Karpas-422 (cell line): ENCODE measurements at regions not wholly inside any gene's neighbourhood (a gene's known extent, or its start where the extent isn't known, plus 50 kb on each side); places are given as distances from the start of the nearest gene placed in this dataset.
A peak's percentile ranks its signal among the peaks of the same experiment; 100 is the strongest.
"Not testable (repeated sequence)": the region's sequence is repeated elsewhere in the genome, so short reads cannot be mapped to it uniquely, and the experiment has no call there.

Experiments
- DNase-seq: peaks from one replicate; pipeline ENCODE4 v3.0.0-alpha.2; 2015
- H2AFZ ChIP-seq: fragments of 200-600 bp; sonication (generic); 2 replicates; pipeline ENCODE4 v1.6.1; 2014; ENCODE audit warnings: antibody characterized with exemption, low read length, mixed read lengths
- H3K27ac ChIP-seq: fragments of 200-600 bp; sonication (generic); 2 replicates; pipeline ENCODE4 v1.5.1; 2014; ENCODE audit warnings: mild to moderate bottlenecking, low read length, moderate library complexity
- H3K27me3 ChIP-seq: fragments of 200-600 bp; sonication (generic); 2 replicates; pipeline ENCODE4 v1.6.1; 2014; ENCODE audit warnings: low read length, mixed read lengths
- H3K36me3 ChIP-seq: fragments of 200-600 bp; sonication (generic); 2 replicates; pipeline ENCODE4 v1.6.1; 2014; ENCODE audit warnings: low read length, mixed read lengths; ENCODE audit not compliant: insufficient read depth
- H3K4me1 ChIP-seq: fragments of 200-600 bp; sonication (generic); 2 replicates; pipeline ENCODE4 v1.6.1; 2014; ENCODE audit warnings: mild to moderate bottlenecking, low read length, mixed read lengths
- H3K4me2 ChIP-seq: fragments of 200-600 bp; sonication (generic); 2 replicates; pipeline ENCODE4 v1.6.1; 2014; ENCODE audit warnings: low read length, low read depth, mild to moderate bottlenecking; ENCODE audit not compliant: poor library complexity, severe bottlenecking
- H3K4me3 ChIP-seq: fragments of 200-600 bp; sonication (generic); 2 replicates; pipeline ENCODE4 v1.5.1; 2014; ENCODE audit warnings: mild to moderate bottlenecking, antibody characterized with exemption, low read length, mixed read lengths
- H3K79me2 ChIP-seq: fragments of 200-600 bp; sonication (generic); 2 replicates; pipeline ENCODE4 v1.6.1; 2014; ENCODE audit warnings: mild to moderate bottlenecking, low read length, mixed read lengths
- H3K9ac ChIP-seq: fragments of 200-600 bp; sonication (generic); 2 replicates; pipeline ENCODE4 v1.6.0; 2014; ENCODE audit warnings: low read length
- H3K9me2 ChIP-seq: fragments of 200-600 bp; sonication (generic), shearing (Covaris generic); replicated peaks from 2 replicates; pipeline ENCODE4 v1.6.0; 2014; ENCODE audit warnings: mild to moderate bottlenecking, low read length, moderate library complexity; ENCODE audit not compliant: insufficient read depth
- H3K9me3 ChIP-seq: fragments of 300-700, 200-600 bp; sonication (generic); 2 replicates; pipeline ENCODE4 v1.6.1; 2014; ENCODE audit warnings: low read length, mixed read lengths
- H4K20me1 ChIP-seq: fragments of 200-600 bp; sonication (generic); 2 replicates; pipeline ENCODE4 v1.6.1; 2014; ENCODE audit warnings: mild to moderate bottlenecking, antibody characterized with exemption, low read length, low read depth; ENCODE audit not compliant: insufficient read depth

- no peak overlapping the region for H3K27ac ChIP-seq
- no peaks in the 10 kb centered on the region for H3K9me3 ChIP-seq
- no peaks in the 10 kb centered on the region for H3K9me2 ChIP-seq
- DNase-seq = no peak
- no peak overlapping the region for H3K4me2 ChIP-seq
- no peaks in the 10 kb centered on the region for H4K20me1 ChIP-seq
- H3K9ac ChIP-seq = no peak overlapping the region
- H3K4me1 ChIP-seq = no peaks in the 10 kb centered on the region
- H3K79me2 ChIP-seq = no peaks in the 10 kb centered on the region
- H2AFZ ChIP-seq = no peak overlapping the region
- no peaks in the 10 kb centered on the region for H3K27me3 ChIP-seq
- H3K36me3 ChIP-seq = no peaks in the 10 kb centered on the region
- H3K4me3 ChIP-seq = no peak overlapping the region
These were observed 443.3 kb upstream of the MEIS1 start for GRCh38 chr2:65991381-65992197.

GRCh38 chr2:65985986-65986385, 448.9 kb upstream of the MEIS1 start:
- H3K9me3 ChIP-seq = no peaks in the 10 kb centered on the region
- H3K27me3 ChIP-seq = no peaks in the 10 kb centered on the region
- H3K36me3 ChIP-seq = no peaks in the 10 kb centered on the region
- H3K79me2 ChIP-seq = no peaks in the 10 kb centered on the region
- H4K20me1 ChIP-seq = no peaks in the 10 kb centered on the region
- no peak overlapping the region for H2AFZ ChIP-seq
- no peak overlapping the region for H3K4me3 ChIP-seq
- no peak for DNase-seq
- H3K9me2 ChIP-seq = peaks cover 6% of the 10 kb centered on the region
- no peak overlapping the region for H3K27ac ChIP-seq
- no peak overlapping the region for H3K4me2 ChIP-seq
- no peak overlapping the region for H3K9ac ChIP-seq
- H3K4me1 ChIP-seq = no peaks in the 10 kb centered on the region

- Histone ChIP-seq H3K4me1 (peaks cover 5% of the 10 kb centered on the region; the same call in 1 of the 2 replicates), H2AFZ (no peak overlapping the region), H3K36me3 (no peaks in the 10 kb centered on the region), H3K9ac (no peak overlapping the region), H3K27ac (no peak overlapping the region), H3K4me2 (no peak overlapping the region), H3K9me3 (no peaks in the 10 kb centered on the region), H3K79me2 (no peaks in the 10 kb centered on the region), H3K27me3 (peaks cover 5% of the 10 kb centered on the region; the same call in 1 of the 2 replicates), H3K9me2 (peaks cover 6% of the 10 kb centered on the region; the same call in 1 of the 2 replicates), H3K4me3 (no peak overlapping the region), H4K20me1 (no peaks in the 10 kb centered on the region)
- DNase-seq = peak; percentile 53
These were observed 454.4 kb upstream of the MEIS1 start for GRCh38 chr2:65980531-65980930.

- H3K27ac ChIP-seq = no peak overlapping the region
These were observed 455.5 kb upstream of the MEIS1 start for GRCh38 chr2:65979446-65979845.

GRCh38 chr2:65974067-65974723, 460.7 kb upstream of the MEIS1 start:
- H3K4me1 ChIP-seq = no peaks in the 10 kb centered on the region

More at GRCh38 chr2:65979446-65979845, 455.5 kb upstream of the MEIS1 start:
- no peak overlapping the region for H2AFZ ChIP-seq
- H3K9ac ChIP-seq = no peak overlapping the region
- H3K79me2 ChIP-seq = no peaks in the 10 kb centered on the region
- no peaks in the 10 kb centered on the region for H4K20me1 ChIP-seq
- no peaks in the 10 kb centered on the region for H3K36me3 ChIP-seq
- H3K27me3 ChIP-seq = peaks cover 5% of the 10 kb centered on the region; the same call in 1 of the 2 replicates
- no peaks in the 10 kb centered on the region for H3K9me2 ChIP-seq
- H3K4me2 ChIP-seq = no peak overlapping the region
- no peak for DNase-seq
- H3K4me3 ChIP-seq = no peak overlapping the region
- H3K4me1 ChIP-seq = peaks cover 5% of the 10 kb centered on the region; the same call in 1 of the 2 replicates
- H3K9me3 ChIP-seq = no peaks in the 10 kb centered on the region

GRCh38 chr2:65969161-65969560, 465.8 kb upstream of the MEIS1 start:
- H3K27me3 ChIP-seq = no peaks in the 10 kb centered on the region
- H3K4me3 ChIP-seq = no peak overlapping the region
- no peaks in the 10 kb centered on the region for H3K79me2 ChIP-seq
- no peaks in the 10 kb centered on the region for H3K9me3 ChIP-seq
- no peak for DNase-seq
- no peaks in the 10 kb centered on the region for H4K20me1 ChIP-seq
- no peak overlapping the region for H3K9ac ChIP-seq
- H2AFZ ChIP-seq = no peak overlapping the region
- H3K27ac ChIP-seq = no peak overlapping the region
- H3K9me2 ChIP-seq = no peaks in the 10 kb centered on the region
- no peaks in the 10 kb centered on the region for H3K36me3 ChIP-seq
- H3K4me1 ChIP-seq = no peaks in the 10 kb centered on the region
- no peak overlapping the region for H3K4me2 ChIP-seq

More at GRCh38 chr2:65974067-65974723, 460.7 kb upstream of the MEIS1 start:
- H4K20me1 ChIP-seq = no peaks in the 10 kb centered on the region
- peak; percentile 67 for DNase-seq
- no peak overlapping the region for H3K27ac ChIP-seq
- H3K9me2 ChIP-seq = no peaks in the 10 kb centered on the region
- H3K79me2 ChIP-seq = no peaks in the 10 kb centered on the region
- H3K4me2 ChIP-seq = no peak overlapping the region
- peaks cover 5% of the 10 kb centered on the region; the same call in 1 of the 2 replicates for H3K27me3 ChIP-seq
- no peaks in the 10 kb centered on the region for H3K36me3 ChIP-seq
- no peak overlapping the region for H3K4me3 ChIP-seq
- no peak overlapping the region for H2AFZ ChIP-seq
- H3K9ac ChIP-seq = no peak overlapping the region
- no peaks in the 10 kb centered on the region for H3K9me3 ChIP-seq

GRCh38 chr2:65963303-65963702, 471.6 kb upstream of the MEIS1 start:
- H3K27me3 ChIP-seq, H2AFZ ChIP-seq, H3K4me2 ChIP-seq, DNase-seq, H3K4me1 ChIP-seq, H3K9me3 ChIP-seq, H3K4me3 ChIP-seq, H4K20me1 ChIP-seq, H3K27ac ChIP-seq, H3K9ac ChIP-seq, H3K36me3 ChIP-seq, H3K9me2 ChIP-seq, H3K79me2 ChIP-seq: not testable (repeated sequence)

GRCh38 chr2:65960953-65961352, 474.0 kb upstream of the MEIS1 start:
- Histone ChIP-seq H3K79me2 (no peaks in the 10 kb centered on the region), H3K36me3 (no peaks in the 10 kb centered on the region), H4K20me1 (no peaks in the 10 kb centered on the region), H3K27me3 (0 out of 2 replicates have a peak, but pooled peaks cover 2% of the 10 kb centered on the region), H3K27ac (no peak overlapping the region), H3K4me3 (no peak overlapping the region), H2AFZ (no peak overlapping the region), H3K9ac (no peak overlapping the region), H3K4me1 (no peaks in the 10 kb centered on the region), H3K4me2 (no peak overlapping the region), H3K9me3 (no peaks in the 10 kb centered on the region), H3K9me2 (no peaks in the 10 kb centered on the region)
- no peak for DNase-seq
